Thoracic aorta (tissue), 2 donors: ENCODE measurements at regions not wholly inside any gene's neighbourhood (a gene's known extent, or its start where the extent isn't known, plus 50 kb on each side); places are given as distances from the start of the nearest gene placed in this dataset.

ENCODE experiments used
- ATAC-seq: fragments of 150-250 bp; one replicate; pipeline ENCODE4 v1.8.0; 2017; ENCODE audit warnings: low read depth; ENCODE audit not compliant: insufficient number of reproducible peaks, low FRiP score
- DNase-seq: peaks from one replicate; pipeline ENCODE4 v3.0.0-alpha.2; 2020; ENCODE audit warnings: low spot score
- H3K27ac ChIP-seq, 2 donors: fragments of 200-600 bp; sonication (generic); 1 replicate in 1 of 2; 2 replicates in 1 of 2; pipeline ENCODE4 v1.5.1; 2016; ENCODE audit warnings: mild to moderate bottlenecking in 2 of 2, moderate library complexity in 2 of 2
- H3K27me3 ChIP-seq: fragments of 200-600 bp; sonication (generic); replicated peaks from 2 replicates; pipeline ENCODE4 v1.6.0; 2016; ENCODE audit warnings: mild to moderate bottlenecking; ENCODE audit not compliant: insufficient read depth
- H3K36me3 ChIP-seq: fragments of 200-600 bp; sonication (generic); one replicate; pipeline ENCODE4 v1.5.1; 2016
- H3K4me1 ChIP-seq, 2 donors: fragments of 200-600 bp; sonication (generic); 1 replicate in 1 of 2; 2 replicates in 1 of 2; pipeline versions ENCODE4 v1.5.1 to v1.6.0; 2016; ENCODE audit warnings: low read depth in 2 of 2, mild to moderate bottlenecking in 1 of 2; ENCODE audit not compliant: control insufficient read depth in 1 of 2
- H3K4me3 ChIP-seq: fragments of 200-600 bp; sonication (generic); 2 replicates; pipeline ENCODE4 v1.5.1; 2016; ENCODE audit warnings: mild to moderate bottlenecking
- H3K9me3 ChIP-seq: fragments of 200-600 bp; sonication (generic); 2 replicates; pipeline ENCODE4 v1.5.1; 2016
- TF ChIP-seq, protein P1 (sequence below): fragments of 200-600 bp; sonication (generic); IDR thresholded peaks from one replicate; pipeline ENCODE4 v1.5.1; 2019; ENCODE audit warnings: antibody characterized with exemption

DNA sequence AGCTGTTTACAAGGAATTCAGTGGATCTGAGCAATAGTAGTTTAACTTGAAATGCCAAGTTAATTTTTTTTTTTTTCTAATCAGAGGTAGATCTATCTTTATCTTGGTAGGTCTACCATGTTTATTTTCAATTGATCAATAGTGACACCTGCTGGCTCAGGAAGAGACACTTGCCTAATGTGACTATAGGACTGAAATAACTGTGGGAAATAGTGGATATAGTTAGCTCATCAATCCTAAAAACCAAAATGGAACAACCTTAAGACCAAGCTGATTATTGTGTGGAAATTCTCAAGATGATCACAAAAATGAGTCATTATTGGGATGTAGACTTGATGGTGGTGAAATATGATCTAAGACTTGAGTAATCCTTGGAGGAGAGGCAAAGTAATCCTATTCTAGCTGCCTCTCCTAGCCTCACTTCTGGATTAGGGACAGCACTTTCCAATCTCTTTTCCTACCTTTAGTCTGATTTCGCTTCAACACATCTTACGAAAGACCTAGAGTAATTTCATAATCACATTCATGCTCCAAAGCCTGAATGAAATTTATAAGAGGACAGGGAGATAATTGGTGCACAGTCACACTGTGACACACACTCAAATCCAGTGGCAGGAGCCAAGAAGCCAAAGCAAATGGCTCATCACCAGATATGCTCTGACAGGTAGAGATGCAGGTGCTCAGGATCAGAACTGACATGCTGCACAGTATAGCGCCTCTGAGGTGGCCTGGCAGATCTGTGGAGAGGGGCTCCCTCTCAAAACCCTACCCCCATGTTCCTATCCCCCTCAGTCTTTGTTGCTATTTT, 156.3 kb downstream of the HMHB1 start:
- Histone ChIP-seq H3K36me3 (no peaks in the 10 kb centered on the region), H3K9me3 (no peaks in the 10 kb centered on the region), H3K27ac (no peak overlapping the region), H3K4me3 (no peak overlapping the region), H3K4me1 (no peaks in the 10 kb centered on the region), H3K27me3 (no peaks in the 10 kb centered on the region)
- ATAC-seq (no peak), DNase-seq (no peak)
- TF ChIP-seq, protein P1, sequence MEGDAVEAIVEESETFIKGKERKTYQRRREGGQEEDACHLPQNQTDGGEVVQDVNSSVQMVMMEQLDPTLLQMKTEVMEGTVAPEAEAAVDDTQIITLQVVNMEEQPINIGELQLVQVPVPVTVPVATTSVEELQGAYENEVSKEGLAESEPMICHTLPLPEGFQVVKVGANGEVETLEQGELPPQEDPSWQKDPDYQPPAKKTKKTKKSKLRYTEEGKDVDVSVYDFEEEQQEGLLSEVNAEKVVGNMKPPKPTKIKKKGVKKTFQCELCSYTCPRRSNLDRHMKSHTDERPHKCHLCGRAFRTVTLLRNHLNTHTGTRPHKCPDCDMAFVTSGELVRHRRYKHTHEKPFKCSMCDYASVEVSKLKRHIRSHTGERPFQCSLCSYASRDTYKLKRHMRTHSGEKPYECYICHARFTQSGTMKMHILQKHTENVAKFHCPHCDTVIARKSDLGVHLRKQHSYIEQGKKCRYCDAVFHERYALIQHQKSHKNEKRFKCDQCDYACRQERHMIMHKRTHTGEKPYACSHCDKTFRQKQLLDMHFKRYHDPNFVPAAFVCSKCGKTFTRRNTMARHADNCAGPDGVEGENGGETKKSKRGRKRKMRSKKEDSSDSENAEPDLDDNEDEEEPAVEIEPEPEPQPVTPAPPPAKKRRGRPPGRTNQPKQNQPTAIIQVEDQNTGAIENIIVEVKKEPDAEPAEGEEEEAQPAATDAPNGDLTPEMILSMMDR = no peak

DNA sequence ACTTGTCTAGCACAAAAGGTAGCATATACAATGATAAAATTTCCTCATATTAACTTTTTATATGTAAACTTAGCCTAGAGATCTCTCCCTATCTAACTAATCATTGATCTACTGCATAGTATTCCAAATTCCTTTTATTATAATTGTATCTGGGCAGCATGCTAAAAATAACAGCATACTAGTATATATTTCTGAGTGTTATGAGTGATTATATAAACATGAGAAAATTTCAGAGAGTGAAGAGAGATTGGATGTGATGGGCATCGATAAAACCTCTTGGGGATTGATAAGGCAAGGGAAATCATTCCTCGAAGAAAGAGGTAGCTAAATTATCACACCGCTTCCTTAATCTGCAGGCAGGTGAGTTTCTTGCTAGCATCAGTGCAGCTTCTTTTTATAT, 158.2 kb downstream of the HMHB1 start:
- H3K36me3 ChIP-seq = no peaks in the 10 kb centered on the region
- TF ChIP-seq, protein P1 = no peak
- DNase-seq = no peak
- no peaks in the 10 kb centered on the region for H3K27me3 ChIP-seq
- no peaks in the 10 kb centered on the region for H3K4me1 ChIP-seq
- H3K9me3 ChIP-seq = no peaks in the 10 kb centered on the region
- no peak overlapping the region for H3K27ac ChIP-seq
- no peak for ATAC-seq
- H3K4me3 ChIP-seq = no peak overlapping the region

DNA sequence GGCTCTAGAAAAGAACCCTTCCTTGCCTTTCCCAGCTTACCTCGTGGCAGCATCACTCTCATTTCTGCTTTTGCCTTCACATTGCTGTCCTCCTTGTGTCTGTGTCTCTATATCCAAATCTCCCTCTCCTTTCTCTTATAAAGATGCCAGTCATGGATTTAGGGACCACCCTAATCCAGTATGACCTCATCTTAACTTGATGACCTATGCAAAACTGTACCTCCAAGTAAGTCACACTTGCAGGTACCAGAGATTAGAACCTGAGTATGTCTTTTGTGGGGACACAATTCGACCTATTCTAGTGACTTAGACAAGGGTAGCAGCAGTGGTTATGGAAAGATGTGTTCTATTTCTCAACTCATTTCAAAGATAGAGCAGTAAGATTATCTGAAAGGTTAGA, 160.1 kb downstream of the HMHB1 start:
- Histone ChIP-seq H3K27ac (no peak overlapping the region), H3K4me1 (no peaks in the 10 kb centered on the region), H3K4me3 (no peak overlapping the region), H3K27me3 (no peaks in the 10 kb centered on the region), H3K9me3 (no peaks in the 10 kb centered on the region), H3K36me3 (no peaks in the 10 kb centered on the region)
- TF ChIP-seq, protein P1 = no peak
- ATAC-seq (no peak), DNase-seq (no peak)

DNA sequence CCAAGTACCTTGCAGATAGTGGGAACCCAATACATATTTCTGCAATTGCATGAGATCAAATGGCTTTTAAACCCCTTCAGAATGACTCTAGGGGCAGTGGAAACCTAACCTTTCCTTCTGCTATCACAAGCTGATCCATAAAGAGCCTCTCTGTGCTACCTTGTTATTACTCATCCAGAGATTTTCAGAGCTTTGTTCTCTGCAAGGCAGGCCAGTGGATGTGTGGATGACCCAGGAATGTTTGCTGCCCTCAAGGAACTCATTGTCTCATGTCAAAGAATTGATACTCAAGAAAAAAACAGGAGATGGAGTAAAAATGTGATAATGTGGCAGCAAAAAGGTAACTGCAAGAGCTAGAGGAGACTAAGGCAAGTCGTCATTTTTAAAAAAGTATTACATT, 164.1 kb downstream of the HMHB1 start:
- no peak overlapping the region for H3K27ac ChIP-seq
- no peaks in the 10 kb centered on the region for H3K9me3 ChIP-seq
- ATAC-seq (no peak), DNase-seq (no peak)
- no peaks in the 10 kb centered on the region for H3K27me3 ChIP-seq
- H3K36me3 ChIP-seq = no peaks in the 10 kb centered on the region
- H3K4me1 ChIP-seq = no peaks in the 10 kb centered on the region
- no peak overlapping the region for H3K4me3 ChIP-seq
- TF ChIP-seq, protein P1 = no peak

DNA sequence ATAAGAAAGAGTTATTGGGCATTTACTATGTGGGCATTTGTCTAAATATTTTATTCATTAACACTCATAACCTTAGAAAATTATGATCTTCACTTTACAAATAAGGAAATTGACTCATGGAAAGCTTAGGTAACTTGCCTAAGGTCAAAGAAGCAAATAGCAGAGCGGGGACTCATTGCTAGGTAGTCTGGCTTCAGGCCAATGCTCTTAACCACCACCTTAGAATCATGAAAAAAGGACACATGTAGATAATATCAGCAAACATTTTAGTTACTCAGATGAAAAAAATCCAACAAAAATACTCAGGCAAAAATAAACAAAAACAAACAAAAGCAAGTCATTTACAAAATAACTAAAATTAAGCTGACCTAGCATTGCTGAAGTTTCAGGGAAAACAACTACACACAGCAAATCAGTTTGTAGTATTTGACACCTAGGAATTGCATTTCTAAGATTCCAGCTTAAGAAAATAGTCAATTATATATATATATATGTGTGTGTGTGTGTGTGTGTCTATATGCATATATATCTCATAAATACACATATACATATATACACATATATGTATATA, 166.0 kb downstream of the HMHB1 start:
- Histone ChIP-seq H3K27me3 (no peaks in the 10 kb centered on the region), H3K4me3 (no peak overlapping the region), H3K36me3 (no peaks in the 10 kb centered on the region), H3K4me1 (no peaks in the 10 kb centered on the region), H3K27ac (no peak overlapping the region), H3K9me3 (no peaks in the 10 kb centered on the region)
- no peak for ATAC-seq
- TF ChIP-seq, protein P1 = no peak
- DNase-seq = no peak
